ENCODE measurements at regions not wholly inside any gene's neighbourhood (a gene's known extent, or its start where the extent isn't known, plus 50 kb on each side); places are given as distances from the start of the nearest gene placed in this dataset.

DNA sequence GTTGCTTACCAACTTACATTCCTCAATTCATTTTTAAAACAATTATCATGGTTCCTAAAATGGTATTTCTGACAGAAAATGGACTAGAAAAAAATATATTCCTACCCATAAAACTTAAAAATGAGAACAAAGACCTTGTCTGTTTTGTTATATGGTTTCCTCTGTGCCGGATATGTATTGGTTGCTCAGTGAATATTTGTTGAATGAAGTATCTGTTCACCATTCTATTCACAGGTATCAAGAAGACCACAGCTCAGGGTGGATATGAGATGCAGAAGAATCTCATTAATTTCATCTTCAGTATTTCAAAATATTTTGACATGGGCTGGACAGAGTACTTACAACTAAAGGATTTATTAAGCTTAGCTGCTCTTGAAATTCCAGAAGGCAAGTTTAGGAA lies 58.1 kb downstream of the TUSC7 start:
- DNase-seq (ENCODE audit: low spot score), result no peak

DNA sequence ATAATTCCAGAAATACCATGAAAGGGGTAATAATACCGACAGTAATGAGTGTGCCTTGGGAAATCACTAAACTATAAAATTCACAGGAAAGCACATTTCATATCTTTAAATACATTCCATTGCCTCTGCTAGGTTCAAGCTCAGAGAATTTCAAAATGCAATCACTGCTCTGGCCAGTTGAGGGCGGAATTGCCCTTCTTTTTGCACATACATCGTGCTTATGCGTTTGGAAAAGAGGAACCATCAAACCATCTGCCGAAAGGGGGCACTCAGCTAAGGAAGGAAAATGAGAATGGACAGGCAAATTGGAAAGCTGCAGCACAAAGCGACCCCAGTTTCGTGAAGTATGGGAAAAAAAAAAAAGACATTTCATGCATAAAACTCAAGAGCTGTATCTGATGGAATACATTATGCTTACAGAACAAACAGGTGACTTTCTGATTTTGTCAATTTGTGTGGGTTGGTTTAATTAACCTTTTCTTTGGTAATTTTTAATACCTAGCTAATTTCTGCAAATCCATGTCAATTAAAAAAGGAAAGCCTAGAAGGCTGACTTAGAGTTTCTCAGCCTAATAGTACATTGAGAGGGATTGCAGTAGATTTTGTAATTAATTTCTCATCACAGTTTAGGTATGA lies 61.4 kb downstream of the TUSC7 start:
- DNase-seq (ENCODE audit: low spot score), result no peak

DNA sequence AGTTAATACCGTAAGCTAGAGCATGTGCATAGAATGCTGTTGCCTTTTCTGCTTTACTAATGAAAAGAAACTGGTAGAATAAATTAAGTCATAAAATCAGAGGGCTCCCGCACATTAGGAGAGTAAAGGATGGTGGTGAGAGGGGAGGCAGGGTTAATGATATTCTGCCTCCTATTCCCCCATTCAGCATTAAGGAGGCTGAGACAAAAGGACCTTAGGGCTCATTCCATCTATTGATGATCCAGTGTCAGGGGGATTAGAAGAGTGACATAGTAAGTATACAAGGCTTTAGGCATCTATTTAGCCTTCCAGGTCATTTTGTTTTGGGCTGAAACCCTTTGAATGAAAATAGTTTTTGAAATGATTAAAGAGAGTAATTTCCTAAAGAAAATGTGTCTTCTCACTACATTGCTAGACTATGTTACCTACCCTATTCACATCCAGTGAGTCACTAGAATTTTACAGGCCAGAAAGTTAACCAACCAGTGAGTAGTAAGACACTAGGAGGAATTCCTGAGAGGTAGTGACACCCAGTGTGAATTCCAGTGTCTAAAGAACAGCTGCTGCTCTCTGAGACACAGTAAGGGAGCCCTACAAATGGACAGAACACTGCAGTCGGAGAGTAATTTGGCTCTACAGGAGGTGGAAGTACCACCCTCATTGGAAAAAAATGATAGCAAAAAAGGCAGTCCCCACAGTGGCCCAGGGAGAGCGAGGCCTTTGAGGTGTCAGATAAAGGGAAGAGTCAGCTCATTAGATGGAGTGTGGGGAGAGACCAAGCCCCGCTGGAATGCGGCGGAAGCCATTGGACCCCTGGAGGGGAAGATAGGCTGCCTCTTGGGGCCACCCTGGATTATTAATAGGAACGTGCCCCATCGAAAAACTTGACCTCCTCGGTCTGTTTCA lies 67.6 kb downstream of the TUSC7 start:
- no peak for DNase-seq (ENCODE audit: low spot score)

- no peak for DNase-seq (ENCODE audit: low spot score)
Measured at GRCh38 chr3:116785226-116785625, 75.6 kb downstream of the TUSC7 start.

GRCh38 chr3:116802651-116803050 lies 93.1 kb downstream of the TUSC7 start:
- DNase-seq (ENCODE audit: low spot score), result no peak

DNA sequence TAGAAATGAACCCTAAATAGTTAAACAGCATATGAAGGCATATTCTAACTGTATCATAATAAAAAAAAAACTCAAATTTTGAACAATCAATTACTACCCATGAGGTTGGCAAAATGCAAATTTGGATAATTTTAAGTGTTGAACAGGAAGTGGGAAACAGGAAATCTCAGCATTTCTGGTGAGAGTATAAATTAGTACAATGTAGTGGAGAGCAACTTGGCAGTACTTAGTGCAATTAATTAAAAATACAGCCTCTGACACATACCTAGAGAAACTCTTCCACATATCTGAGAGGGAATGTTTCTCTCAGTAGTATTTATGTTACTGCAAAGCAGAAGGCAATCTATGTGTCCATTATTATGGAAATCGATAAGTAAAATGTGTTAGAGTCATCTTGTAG lies 96.8 kb downstream of the TUSC7 start:
- no peak for DNase-seq (ENCODE audit: low spot score)

- DNase-seq (ENCODE audit: low spot score), result no peak
Measured at GRCh38 chr3:116808725-116809124, 99.1 kb downstream of the TUSC7 start.

DNA sequence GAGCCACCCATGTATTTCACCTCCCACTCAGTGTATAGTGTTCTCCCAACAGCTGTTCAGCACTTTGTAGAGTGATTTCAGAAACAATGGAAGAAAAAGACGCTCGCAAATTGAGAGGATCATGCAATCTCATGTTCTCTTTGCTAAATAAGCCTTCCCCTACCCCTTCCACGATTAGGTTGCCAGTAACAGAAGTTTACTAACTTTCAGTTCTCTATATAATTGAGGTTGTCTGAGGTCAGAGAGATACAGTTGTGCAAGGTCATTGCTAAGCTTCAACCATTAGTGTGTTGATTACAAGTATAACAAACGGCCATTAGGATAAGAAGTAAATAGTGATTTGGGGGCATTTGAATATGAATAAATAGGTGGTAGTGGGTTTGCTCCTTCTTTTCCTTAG lies 99.6 kb downstream of the TUSC7 start:
- DNase-seq (ENCODE audit: low spot score), result no peak

DNA sequence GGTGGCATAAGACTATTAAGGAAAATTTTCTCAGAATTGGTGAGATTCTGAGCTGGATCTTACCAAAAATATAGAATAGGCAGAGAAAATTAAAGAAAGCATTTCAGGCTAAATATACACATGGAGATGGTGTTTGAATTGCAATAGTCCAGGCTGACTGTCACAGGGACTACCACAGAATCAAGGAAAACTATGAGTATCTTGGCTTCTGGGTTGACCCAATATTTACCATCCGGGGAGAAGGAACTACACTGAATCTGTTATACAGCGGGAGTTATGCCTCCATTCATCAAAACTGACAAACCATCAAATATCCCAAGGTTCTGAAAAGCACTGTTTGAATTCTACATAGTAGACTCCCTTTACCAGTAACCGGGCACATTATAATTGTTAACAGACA lies 102.2 kb downstream of the TUSC7 start:
- DNase-seq (ENCODE audit: low spot score), result no peak

DNA sequence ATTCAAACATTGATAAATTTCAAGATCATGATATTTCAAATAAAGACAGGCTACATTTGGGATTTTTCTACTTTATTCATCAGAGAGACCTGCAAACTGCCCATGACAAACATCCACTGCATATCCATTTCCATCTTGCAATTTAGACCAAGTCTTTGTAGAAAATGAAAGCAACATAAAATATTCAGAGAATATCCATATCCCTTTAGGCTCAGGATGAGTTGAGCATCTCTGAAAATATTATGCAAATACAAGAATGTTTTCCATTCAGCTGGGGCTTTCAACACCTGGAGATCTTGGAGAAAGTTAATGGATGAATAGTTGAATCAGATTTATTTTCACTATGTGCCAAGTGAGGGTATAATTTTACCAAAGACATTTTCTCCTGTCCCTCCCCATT lies 103.4 kb downstream of the TUSC7 start:
- no peak for DNase-seq (ENCODE audit: low spot score)

DNA sequence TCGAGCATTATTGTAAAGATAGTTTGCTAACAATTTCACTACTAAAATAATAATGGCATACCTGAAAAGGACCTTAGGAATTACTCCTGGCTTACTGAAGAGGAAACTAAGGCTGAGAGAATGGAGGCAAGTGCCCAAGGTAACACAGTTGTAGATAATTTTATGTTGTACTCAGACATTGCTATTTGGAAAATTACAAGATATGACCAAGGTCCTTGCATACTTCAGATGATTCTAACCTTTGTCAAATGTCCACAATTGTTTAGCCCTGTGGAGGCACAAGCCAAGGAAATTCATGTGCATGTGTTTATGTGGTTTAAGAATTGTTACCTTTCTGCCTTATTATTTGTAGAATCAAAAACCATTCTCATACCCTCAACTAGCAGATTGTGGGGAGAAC lies 105.7 kb downstream of the TUSC7 start:
- no peak for DNase-seq (ENCODE audit: low spot score)

DNA sequence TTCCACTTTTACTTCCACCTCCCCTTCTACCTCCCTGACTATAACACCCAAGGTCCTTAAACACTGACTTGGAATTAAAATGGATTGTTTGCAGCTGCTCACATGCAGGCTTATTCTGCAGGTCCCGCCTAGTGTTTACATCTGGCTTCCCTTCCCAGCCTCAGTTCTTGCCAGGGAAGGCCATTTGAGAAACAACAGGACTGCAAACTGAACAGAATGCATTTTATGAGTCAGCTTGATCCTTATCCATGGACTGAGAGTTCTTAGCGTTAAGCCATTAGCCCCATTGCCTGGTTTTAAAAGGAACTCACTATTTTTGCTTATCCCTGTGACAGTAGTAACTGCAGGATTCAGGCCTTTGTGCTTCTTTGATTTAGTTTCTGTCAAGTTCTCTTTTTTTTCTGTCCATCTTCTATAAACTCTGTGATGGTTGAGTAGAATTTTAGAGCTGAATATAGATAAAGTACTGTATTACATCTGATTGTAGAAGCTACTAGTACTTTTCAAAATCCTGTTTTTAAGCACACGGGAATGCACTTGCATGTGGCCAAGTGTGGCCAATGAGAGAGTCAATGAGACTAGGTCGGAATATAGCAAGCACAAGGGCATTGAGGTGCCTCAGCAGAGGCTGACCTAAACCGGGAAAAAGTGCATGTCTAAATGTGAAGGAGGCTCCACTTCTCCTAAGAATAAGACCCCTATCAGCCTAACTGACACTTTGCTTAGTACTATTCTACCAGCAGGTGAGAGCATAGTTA lies 106.4 kb downstream of the TUSC7 start:
- no peak for DNase-seq (ENCODE audit: low spot score)

DNA sequence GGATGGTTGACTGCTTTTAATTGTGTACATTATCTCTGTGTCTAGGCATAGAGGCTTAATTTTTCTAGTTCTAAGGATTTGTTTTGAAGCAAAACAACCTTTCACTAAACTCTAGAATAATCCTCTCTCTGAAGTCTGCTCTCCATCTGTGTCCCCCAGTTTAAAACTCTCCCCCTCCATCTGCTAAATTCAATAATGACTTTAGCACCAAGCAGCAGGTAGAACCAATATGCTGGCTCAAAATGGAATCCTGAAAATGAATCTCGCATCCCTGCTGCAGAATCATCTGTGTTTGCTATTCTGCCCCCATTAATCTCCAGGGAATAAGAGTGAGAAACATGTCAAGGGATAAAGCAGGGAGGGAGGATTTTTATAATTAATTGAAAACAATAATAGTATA lies 111.8 kb downstream of the TUSC7 start:
- no peak for DNase-seq (ENCODE audit: low spot score)

DNA sequence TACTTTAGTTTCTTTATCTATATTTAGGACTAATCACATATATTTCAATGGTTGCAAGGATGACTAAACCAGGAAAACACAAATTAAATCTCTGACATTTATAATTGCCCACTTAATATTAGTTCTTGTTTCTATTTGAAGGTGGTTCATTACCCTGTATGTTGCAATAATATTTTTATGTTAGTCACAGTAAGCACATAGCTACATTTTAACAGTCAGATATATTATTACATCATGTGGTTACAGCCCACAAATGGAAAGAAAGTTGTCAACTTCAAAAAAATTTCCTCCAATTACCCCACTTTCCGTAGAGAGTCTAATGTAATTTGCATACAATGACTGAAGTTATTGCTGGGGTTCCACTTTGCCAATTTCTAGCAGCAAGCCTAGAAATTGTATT lies 114.6 kb downstream of the TUSC7 start:
- DNase-seq (ENCODE audit: low spot score), result no peak

DNA sequence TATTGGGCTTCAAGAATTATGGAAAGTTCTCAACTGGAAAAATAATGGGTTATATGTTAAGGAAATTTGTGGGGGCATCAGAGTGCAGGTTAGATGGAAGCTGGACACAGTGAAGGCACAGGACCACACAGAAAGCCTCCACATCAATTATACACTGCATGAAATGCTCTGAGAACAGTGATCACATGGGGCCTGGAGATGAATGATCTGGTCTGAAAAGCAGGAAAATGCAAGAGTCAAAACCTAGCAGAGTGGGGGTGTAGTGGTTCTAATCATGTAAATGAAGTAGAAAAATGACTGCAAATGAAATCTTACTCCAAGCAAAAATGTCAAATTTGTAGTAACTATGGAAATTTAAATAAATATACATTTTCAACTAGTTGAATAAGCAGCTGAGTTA lies 123.6 kb downstream of the TUSC7 start:
- DNase-seq (ENCODE audit: low spot score), result no peak

DNA sequence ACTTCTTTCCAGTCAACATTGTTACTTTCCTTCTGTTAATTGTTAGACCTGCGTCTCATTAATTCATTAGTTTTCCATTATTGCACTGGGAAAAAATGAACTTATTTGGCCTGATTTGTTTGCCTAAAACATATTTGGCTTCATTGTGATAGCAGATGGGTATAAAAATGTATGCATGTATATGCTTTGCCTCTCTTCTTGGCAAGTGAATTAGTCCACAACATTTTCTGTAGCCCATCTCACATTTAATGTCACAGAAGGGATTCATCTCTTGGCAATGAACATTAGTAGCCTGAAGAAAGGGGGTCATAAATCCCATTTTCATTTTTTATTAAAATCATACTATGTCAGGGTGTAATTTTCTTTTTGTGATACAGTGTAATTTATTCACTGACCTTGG lies 125.2 kb downstream of the TUSC7 start:
- no peak for DNase-seq (ENCODE audit: low spot score)

DNA sequence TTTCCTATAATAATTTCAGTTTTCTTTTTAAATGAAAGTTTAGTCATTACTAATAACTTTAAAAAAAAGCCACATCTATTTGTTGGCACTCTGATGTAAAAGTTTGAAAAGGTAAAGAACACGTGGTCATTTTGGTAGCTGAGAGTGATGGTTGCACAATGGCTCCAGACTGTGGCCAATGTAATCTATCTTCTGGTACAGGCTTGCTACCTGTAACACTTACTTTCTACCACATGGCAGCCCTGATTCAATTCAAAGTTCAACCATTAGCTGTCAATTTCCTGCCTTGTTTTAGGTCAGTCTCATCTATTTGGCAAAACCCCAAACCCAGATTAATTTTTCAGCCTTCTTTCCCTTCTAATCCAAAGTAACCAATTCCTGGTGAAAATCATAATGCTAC lies 126.1 kb downstream of the TUSC7 start:
- DNase-seq (ENCODE audit: low spot score), result no peak

DNA sequence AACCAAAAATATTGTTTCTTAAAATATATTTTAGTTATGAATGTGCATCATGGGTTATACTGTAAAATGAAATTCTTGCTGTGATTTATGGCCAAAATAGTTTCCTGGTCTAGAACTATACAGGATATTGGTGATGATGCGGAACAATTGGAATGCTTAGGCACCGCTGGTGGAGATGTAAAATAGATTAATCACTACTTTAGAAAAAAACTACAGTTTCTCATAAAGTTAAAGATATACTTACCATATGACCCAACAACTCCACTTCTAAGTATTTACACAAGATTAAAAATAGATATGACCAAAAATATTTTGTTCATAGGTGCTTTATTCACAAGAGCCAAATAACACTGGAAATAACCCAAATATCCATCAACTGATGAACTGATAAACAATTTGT lies 126.7 kb downstream of the TUSC7 start:
- no peak for DNase-seq (ENCODE audit: low spot score)

DNA sequence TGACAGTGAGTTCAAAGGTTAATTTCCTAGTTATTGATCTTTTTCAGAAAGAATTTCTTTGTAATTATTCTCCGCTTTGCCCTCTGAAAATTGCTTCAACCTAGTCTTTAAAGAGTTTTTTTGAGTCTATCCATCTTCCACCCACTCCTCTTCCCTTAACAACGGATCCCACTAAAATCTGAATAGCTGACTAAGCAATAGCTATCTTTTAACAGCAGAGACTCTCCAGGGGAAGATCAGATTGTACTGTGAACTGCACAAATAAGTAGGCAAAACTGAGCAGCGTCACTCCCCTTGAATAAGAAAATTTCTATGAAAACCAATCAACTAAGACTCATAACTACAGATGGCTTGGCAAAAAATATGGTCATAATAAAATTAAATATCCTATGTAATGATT lies 127.9 kb downstream of the TUSC7 start:
- no peak for DNase-seq (ENCODE audit: low spot score)

GRCh38 chr3:116841003-116841735 lies 131.6 kb downstream of the TUSC7 start:
- DNase-seq (ENCODE audit: low spot score), result no peak

DNA sequence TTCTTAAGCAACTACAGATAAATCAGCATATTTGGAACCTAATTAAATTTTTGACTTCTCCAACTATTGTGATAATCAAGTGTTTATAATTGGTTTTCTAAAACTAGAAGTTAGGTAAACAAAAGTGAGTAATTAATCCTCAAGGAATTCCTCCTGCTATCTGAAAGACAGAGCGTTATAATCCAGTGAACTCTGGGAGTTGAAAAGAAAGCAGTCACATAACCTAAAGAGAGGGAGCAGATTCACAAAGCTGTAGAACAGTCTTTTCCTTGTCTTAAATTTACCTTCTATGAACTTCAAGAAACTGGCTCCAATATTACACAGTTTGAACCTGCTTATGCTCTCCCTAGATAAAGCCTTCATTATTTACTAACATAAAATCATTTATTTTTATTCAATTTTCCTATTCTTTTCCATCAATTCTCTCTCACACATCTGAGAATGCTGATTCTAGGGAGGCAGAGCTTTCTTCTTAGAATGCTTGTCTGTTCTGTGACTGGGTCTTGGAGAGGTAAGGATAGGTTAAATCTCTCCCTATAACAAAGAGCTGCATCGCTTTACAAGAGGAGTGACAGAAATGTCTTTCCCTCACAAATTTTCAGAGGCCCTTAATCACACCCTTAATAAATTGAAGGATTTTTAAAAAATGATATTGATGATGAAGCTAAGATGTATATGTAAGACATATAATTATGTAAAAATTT lies 132.8 kb downstream of the TUSC7 start:
- no peak for DNase-seq (ENCODE audit: low spot score)
